IMR-90 (cell line): ENCODE measurements at regions not wholly inside any gene's neighbourhood (a gene's known extent, or its start where the extent isn't known, plus 50 kb on each side); places are given as distances from the start of the nearest gene placed in this dataset.

Experiments
- ATAC-seq: fragments of 200-7000 bp; cut with Tn5 transposase; 2 replicates; pipeline ENCODE4 v1.9.1; 2020; ENCODE audit warnings: low read depth, mild to moderate bottlenecking, moderate library complexity
- BruUV-seq: library from RNA; stranded (reverse); fragments of 400-500 nt; replicated peaks from 2 replicates; lab custom pipeline; 2021; lab: Mats Ljungman, UMichigan
- CTCF ChIA-PET: fragments of 300-600 bp; formaldehyde crosslinking; extraction: SDS; loops from one replicate; lab custom pipeline; 2021; ENCODE audit warnings: antibody characterized with exemption; lab: Yijun Ruan, JAX
- POLR2A ChIA-PET: fragments of 300-600 bp; sonication (Branson Sonifier 250); formaldehyde crosslinking; loops from one replicate; lab custom pipeline; 2022; ENCODE audit warnings: antibody characterized with exemption; ENCODE audit not compliant: unreplicated experiment; lab: Charles Lee
- DNase-seq: peaks from one replicate; pipeline ENCODE4 v3.0.0; 2013
- H2AFZ ChIP-seq: replicated peaks from 2 replicates; pipeline ENCODE3; 2013; ENCODE audit warnings: low read length, mild to moderate bottlenecking; ENCODE audit not compliant: poor library complexity
- H2AK5ac ChIP-seq: 2 replicates; pipeline ENCODE4 v1.6.1; 2013; ENCODE audit warnings: low read depth, low read length, inconsistent platforms
- H2AK9ac ChIP-seq: replicated peaks from 2 replicates; pipeline ENCODE3; 2013; ENCODE audit warnings: mild to moderate bottlenecking, low read depth, low read length, moderate library complexity; ENCODE audit not compliant: poor library complexity
- H2BK120ac ChIP-seq: 2 replicates; pipeline ENCODE4 v1.6.1; 2013; ENCODE audit warnings: low read depth, low read length, inconsistent platforms
- H2BK15ac ChIP-seq: 3 replicates; pipeline ENCODE4 v1.6.1; 2013; ENCODE audit warnings: low read depth, low read length, inconsistent platforms
- H2BK20ac ChIP-seq: 2 replicates; pipeline ENCODE4 v1.6.1; 2013; ENCODE audit warnings: low read depth, mild to moderate bottlenecking, inconsistent platforms, low read length, moderate library complexity
- H2BK5ac ChIP-seq: 2 replicates; pipeline ENCODE4 v1.6.1; 2013; ENCODE audit warnings: mild to moderate bottlenecking, low read depth, low read length, inconsistent platforms; ENCODE audit not compliant: poor library complexity, severe bottlenecking
- H3K14ac ChIP-seq: replicated peaks from 2 replicates; pipeline ENCODE4 v1.6.1; 2013; ENCODE audit warnings: low read depth, low read length, inconsistent platforms
- H3K18ac ChIP-seq: 2 replicates; pipeline ENCODE4 v1.6.1; 2013; ENCODE audit warnings: low read depth, low read length, control low read depth
- H3K23ac ChIP-seq: 2 replicates; pipeline ENCODE4 v1.6.1; 2013; ENCODE audit warnings: low read depth, low read length, inconsistent platforms
- H3K27ac ChIP-seq: 2 replicates; pipeline ENCODE4 v1.5.1; 2013; ENCODE audit warnings: mild to moderate bottlenecking, control low read depth, low read length; ENCODE audit not compliant: insufficient read depth
- H3K27me3 ChIP-seq: 2 replicates; pipeline ENCODE4 v1.6.1; 2013; ENCODE audit warnings: low read length; ENCODE audit not compliant: control insufficient read depth, insufficient read depth
- H3K36me3 ChIP-seq: 2 replicates; pipeline ENCODE4 v1.6.1; 2013; ENCODE audit warnings: low read length, mixed read lengths; ENCODE audit not compliant: control insufficient read depth, insufficient read depth
- H3K4ac ChIP-seq: 2 replicates; pipeline ENCODE4 v1.6.1; 2013; ENCODE audit warnings: low read depth, low read length, inconsistent platforms
- H3K4me1 ChIP-seq: 2 replicates; pipeline ENCODE4 v1.6.1; 2013; ENCODE audit warnings: low read length, mixed read lengths; ENCODE audit not compliant: control insufficient read depth, insufficient read depth
- H3K4me2 ChIP-seq: 2 replicates; pipeline ENCODE4 v1.6.1; 2013; ENCODE audit warnings: low read depth, mild to moderate bottlenecking, control low read depth, low read length, moderate library complexity
- H3K4me3 ChIP-seq: 2 replicates; pipeline ENCODE4 v1.5.1; 2013; ENCODE audit warnings: low read depth, mild to moderate bottlenecking, control low read depth, low read length, moderate library complexity; ENCODE audit not compliant: insufficient read depth
- H3K56ac ChIP-seq: 2 replicates; pipeline ENCODE4 v1.6.1; 2013; ENCODE audit warnings: low read length, inconsistent platforms; ENCODE audit not compliant: insufficient read depth; ENCODE audit errors: extremely low read depth
- H3K79me1 ChIP-seq, 2 experiments: 2 replicates each; pipeline ENCODE4 v1.6.1; 2013; ENCODE audit warnings: low read length in 2 of 2, inconsistent platforms in 1 of 2, low read depth in 1 of 2
- H3K9ac ChIP-seq: 2 replicates; pipeline ENCODE4 v1.6.1; 2013; ENCODE audit warnings: low read depth, low read length, control low read depth
- H3K9me1 ChIP-seq: 2 replicates; pipeline ENCODE4 v1.6.1; 2013; ENCODE audit warnings: low read length, inconsistent platforms; ENCODE audit not compliant: insufficient read depth
- H3K9me3 ChIP-seq: 2 replicates; pipeline ENCODE4 v1.6.1; 2013; ENCODE audit warnings: low read length; ENCODE audit not compliant: control insufficient read depth, insufficient read depth
- H4K20me1 ChIP-seq: 2 replicates; pipeline ENCODE4 v1.6.1; 2013; ENCODE audit warnings: low read length, inconsistent platforms; ENCODE audit not compliant: insufficient read depth
- H4K5ac ChIP-seq: 2 replicates; pipeline ENCODE4 v1.6.1; 2013; ENCODE audit warnings: mild to moderate bottlenecking, low read depth, low read length, control low read depth
- H4K8ac ChIP-seq, 2 experiments: 2 replicates each; pipeline ENCODE4 v1.6.1; 2013; ENCODE audit warnings: low read depth in 2 of 2, low read length in 2 of 2, control low read depth in 1 of 2, inconsistent platforms in 1 of 2
- H4K91ac ChIP-seq: 2 replicates; pipeline ENCODE4 v1.6.1; 2013; ENCODE audit warnings: low read depth, low read length, inconsistent platforms; ENCODE audit not compliant: insufficient read depth
- BHLHE40 ChIP-seq: fragments of 150-350 bp; IDR thresholded peaks from 2 replicates; pipeline ENCODE4 v1.6.1; 2016; ENCODE audit warnings: mild to moderate bottlenecking, low read depth, low read length
- CEBPB ChIP-seq: IDR thresholded peaks from 2 replicates; pipeline ENCODE4 v1.6.1; 2012; ENCODE audit warnings: low read depth, low read length, improper control_type of control experiment
- CTCF ChIP-seq: conservative IDR thresholded peaks from 2 replicates; pipeline ENCODE4 v1.5.1; 2012; ENCODE audit warnings: mild to moderate bottlenecking, low read depth, low read length, improper control_type of control experiment
- FOS ChIP-seq: fragments of 150-350 bp; IDR thresholded peaks from 2 replicates; pipeline ENCODE4 v1.6.1; 2016; ENCODE audit warnings: low read depth, low read length
- MAZ ChIP-seq: IDR thresholded peaks from 2 replicates; pipeline ENCODE4 v1.6.1; 2012; ENCODE audit warnings: low read depth, mild to moderate bottlenecking, low read length, improper control_type of control experiment, moderate library complexity, borderline replicate concordance
- MXI1 ChIP-seq: IDR thresholded peaks from 2 replicates; pipeline ENCODE4 v1.6.1; 2012; ENCODE audit warnings: low read depth, mild to moderate bottlenecking, low read length, moderate library complexity, borderline replicate concordance
- NFE2L2 ChIP-seq: fragments of 150-350 bp; IDR thresholded peaks from 2 replicates; pipeline ENCODE4 v1.6.1; 2016; ENCODE audit warnings: low read depth, mild to moderate bottlenecking, low read length
- RCOR1 ChIP-seq: IDR thresholded peaks from 2 replicates; pipeline ENCODE4 v1.6.1; 2012; ENCODE audit warnings: mild to moderate bottlenecking, low read length, improper control_type of control experiment; ENCODE audit not compliant: insufficient replicate concordance
- RFX5 ChIP-seq: IDR thresholded peaks from 2 replicates; pipeline ENCODE4 v1.8.0; 2012; ENCODE audit warnings: low read depth, mild to moderate bottlenecking, low read length, moderate library complexity
- SMC3 ChIP-seq: fragments of 150-350 bp; IDR thresholded peaks from 2 replicates; pipeline ENCODE4 v1.6.1; 2016; ENCODE audit warnings: low read depth, mild to moderate bottlenecking, antibody characterized with exemption, low read length, moderate library complexity
- USF2 ChIP-seq: fragments of 150-350 bp; IDR thresholded peaks from 2 replicates; pipeline ENCODE4 v1.6.1; 2017; ENCODE audit warnings: mild to moderate bottlenecking, antibody characterized with exemption, low read length, low read depth
- WGBS, 2 experiments: methylation state at CpG; one replicate each; pipeline versions ENCODE4 v1.1.5 to v1.1.7; 2013; ENCODE audit warnings: missing lambda C conversion rate in 2 of 2; ENCODE audit not compliant: insufficient read length in 1 of 2; ENCODE audit errors: extremely low coverage in 2 of 2; 5-methylcytosine and 5-hydroxymethylcytosine counted together
- dilution Hi-C: fragments of 300-500 bp; cut with HindIII; formaldehyde crosslinking; loops from one replicate; pipeline ENCODE4 v1.14.3; 2018; ENCODE audit warnings: low sequenced_read_pairs; ENCODE audit not compliant: unreplicated experiment
- in situ Hi-C: fragments of 300-500 bp; cut with MboI; formaldehyde crosslinking; loops from 3 replicates; pipeline ENCODE4 v1.14.3; 2019; ENCODE audit warnings: low sequenced_read_pairs, inconsistent platforms, mixed read lengths
- intact Hi-C: fragments of 100-400 bp; cut with micrococcal nuclease; formaldehyde crosslinking; loops from 2 replicates; pipeline ENCODE4 v1.10.0; 2022

- POLR2A ChIA-PET, result no interaction called here
- Histone ChIP-seq H3K56ac (no peak overlapping the region), H3K27ac (no peak overlapping the region), H3K9ac (no peak overlapping the region), H3K79me1 (no peaks in the 10 kb centered on the region), H3K4ac (no peak overlapping the region), H3K9me3 (no peaks in the 10 kb centered on the region), H3K9me1 (0 out of 2 replicates have a peak, but pooled peaks cover 6% of the 10 kb centered on the region), H4K8ac (no peak overlapping the region), H2BK120ac (no peak overlapping the region), H2AK5ac (peak overlapping the region; percentile 47; the same call in 1 of the 2 replicates), H3K36me3 (no peaks in the 10 kb centered on the region), H4K20me1 (no peaks in the 10 kb centered on the region), H2BK15ac (peak overlapping the region; percentile 34; the same call in 1 of the 3 replicates), H3K4me3 (no peak overlapping the region), H3K23ac (no peak overlapping the region), H2AK9ac (no peak overlapping the region), H3K14ac (no peak overlapping the region), H4K91ac (no peak overlapping the region), H3K4me2 (no peak overlapping the region), H2BK5ac (no peak overlapping the region), H2AFZ (no peak overlapping the region), H3K4me1 (peaks cover 16% of the 10 kb centered on the region), H2BK20ac (no peak overlapping the region), H4K5ac (no peak overlapping the region), H3K18ac (no peak overlapping the region; the same call in 1 of the 2 replicates), H3K27me3 (peaks cover 34% of the 10 kb centered on the region)
- BruUV-seq, result no TSS peak
- no CpG with 5 or more reads among the region's 11 CpGs for WGBS, 2 experiments
- no peak for ATAC-seq
- dilution Hi-C loops (no loop called here), in situ Hi-C loops (no loop called here), intact Hi-C loops (no loop called here)
- no peak for DNase-seq
- no peak for TF ChIP-seq FOS
- TF ChIP-seq CEBPB, result no peak
- TF ChIP-seq USF2, result no peak
- no peak for TF ChIP-seq RFX5
- TF ChIP-seq MXI1, result no peak
- TF ChIP-seq SMC3, result no peak
- no peak for TF ChIP-seq RCOR1
- no peak for TF ChIP-seq MAZ
- TF ChIP-seq NFE2L2, result no peak
- TF ChIP-seq BHLHE40, result no peak
- no peak for TF ChIP-seq CTCF
- CTCF ChIA-PET, result no interaction called here
These were observed 248.6 kb upstream of the SIX2 start for GRCh38 chr2:45257820-45258219.
